Prostate gland (tissue), 2 donors: ENCODE measurements at regions not wholly inside any gene's neighbourhood (a gene's known extent, or its start where the extent isn't known, plus 50 kb on each side); places are given as distances from the start of the nearest gene placed in this dataset.

Experiments used
- CTCF ChIP-seq, 4 experiments: fragments of 200-600 bp in 2 of 4; fragments of 450-650 bp in 2 of 4; sonication (generic) in 2 of 4; IDR thresholded peaks; 1 replicate in 3 of 4; 2 replicates in 1 of 4; pipeline ENCODE4 v1.5.1; 2016 to 2019; ENCODE audit warnings: antibody characterized with exemption in 4 of 4, mild to moderate bottlenecking in 2 of 4, moderate library complexity in 2 of 4
- POLR2A ChIP-seq: fragments of 450-650 bp; IDR thresholded peaks from one replicate; pipeline ENCODE4 v1.6.1; 2016; ENCODE audit warnings: antibody characterized with exemption, mild to moderate bottlenecking
- POLR2AphosphoS5 ChIP-seq: sonication (generic); formaldehyde crosslinking; IDR thresholded peaks from one replicate; pipeline ENCODE4 v1.6.1; 2017; ENCODE audit warnings: antibody characterized with exemption

- TF ChIP-seq CTCF (IDR thresholded peaks at IDR 0.05) (no peak), POLR2A (no peak), POLR2AphosphoS5 (no peak)
Measured at GRCh38 chr1:18556364-18556763, 74.3 kb upstream of the PAX7 start.
